Vagina (tissue), 2 donors: ENCODE measurements at regions not wholly inside any gene's neighbourhood (a gene's known extent, or its start where the extent isn't known, plus 50 kb on each side); places are given as distances from the start of the nearest gene placed in this dataset.

Experiments used
- POLR2A ChIP-seq, 2 donors: fragments of 450-650 bp; IDR thresholded peaks; one replicate each; pipeline ENCODE4 v1.6.1; 2017; ENCODE audit warnings: antibody characterized with exemption in 2 of 2, mild to moderate bottlenecking in 2 of 2, moderate library complexity in 2 of 2
- TF ChIP-seq, protein P1 (sequence below), 3 experiments: fragments of 450-650 bp in 2 of 3; fragments of 200-600 bp in 1 of 3; sonication (generic) in 1 of 3; IDR thresholded peaks; one replicate each; pipeline ENCODE4 v1.5.1; 2017 to 2019; ENCODE audit warnings: antibody characterized with exemption in 3 of 3, mild to moderate bottlenecking in 2 of 3, moderate library complexity in 2 of 3

DNA sequence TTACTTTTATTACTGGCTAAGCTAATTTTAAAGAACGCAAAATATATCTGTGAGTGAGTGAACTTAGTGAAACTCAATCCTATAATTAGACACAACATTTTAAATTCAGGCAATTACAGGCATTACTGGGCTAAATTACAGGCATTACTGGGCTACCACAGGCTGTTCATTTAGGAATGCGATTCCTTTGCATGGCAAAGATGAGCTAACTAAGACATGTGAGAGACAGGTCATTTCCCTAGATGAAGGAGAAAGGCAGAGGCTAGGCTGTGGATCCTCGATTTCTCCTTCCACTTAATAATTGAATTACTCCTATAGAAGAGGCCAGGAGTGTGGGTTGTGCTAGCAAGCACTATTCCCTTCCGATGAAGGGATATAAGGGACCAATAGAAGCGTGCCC is 429.4 kb upstream of the LMO3 start:
- TF ChIP-seq, protein P1, sequence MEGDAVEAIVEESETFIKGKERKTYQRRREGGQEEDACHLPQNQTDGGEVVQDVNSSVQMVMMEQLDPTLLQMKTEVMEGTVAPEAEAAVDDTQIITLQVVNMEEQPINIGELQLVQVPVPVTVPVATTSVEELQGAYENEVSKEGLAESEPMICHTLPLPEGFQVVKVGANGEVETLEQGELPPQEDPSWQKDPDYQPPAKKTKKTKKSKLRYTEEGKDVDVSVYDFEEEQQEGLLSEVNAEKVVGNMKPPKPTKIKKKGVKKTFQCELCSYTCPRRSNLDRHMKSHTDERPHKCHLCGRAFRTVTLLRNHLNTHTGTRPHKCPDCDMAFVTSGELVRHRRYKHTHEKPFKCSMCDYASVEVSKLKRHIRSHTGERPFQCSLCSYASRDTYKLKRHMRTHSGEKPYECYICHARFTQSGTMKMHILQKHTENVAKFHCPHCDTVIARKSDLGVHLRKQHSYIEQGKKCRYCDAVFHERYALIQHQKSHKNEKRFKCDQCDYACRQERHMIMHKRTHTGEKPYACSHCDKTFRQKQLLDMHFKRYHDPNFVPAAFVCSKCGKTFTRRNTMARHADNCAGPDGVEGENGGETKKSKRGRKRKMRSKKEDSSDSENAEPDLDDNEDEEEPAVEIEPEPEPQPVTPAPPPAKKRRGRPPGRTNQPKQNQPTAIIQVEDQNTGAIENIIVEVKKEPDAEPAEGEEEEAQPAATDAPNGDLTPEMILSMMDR (IDR thresholded peaks at IDR 0.05), result no peak
- no peak for TF ChIP-seq POLR2A (IDR thresholded peaks at IDR 0.05)
